Endodermal cell (in vitro differentiated cells): ENCODE measurements at regions not wholly inside any gene's neighbourhood (a gene's known extent, or its start where the extent isn't known, plus 50 kb on each side); places are given as distances from the start of the nearest gene placed in this dataset.
A peak's percentile ranks its signal among the peaks of the same experiment; 100 is the strongest.
"Not testable (repeated sequence)": the region's sequence is repeated elsewhere in the genome, so short reads cannot be mapped to it uniquely, and the experiment has no call there.

Experiments used
- DNase-seq: peaks from one replicate; pipeline ENCODE4 v3.0.0-alpha.2; 2017
- H3K27ac ChIP-seq: 2 replicates; pipeline ENCODE4 v1.5.1; 2013; ENCODE audit warnings: mild to moderate bottlenecking, low read depth, low read length, moderate library complexity
- H3K27me3 ChIP-seq: 2 replicates; pipeline ENCODE4 v1.6.1; 2013; ENCODE audit warnings: mild to moderate bottlenecking, low read length, moderate library complexity; ENCODE audit not compliant: insufficient read depth, control insufficient read depth, poor library complexity, severe bottlenecking
- H3K36me3 ChIP-seq: 2 replicates; pipeline ENCODE4 v1.7.0; 2013; ENCODE audit warnings: mild to moderate bottlenecking, low read length, moderate library complexity; ENCODE audit not compliant: control insufficient read depth, insufficient read depth
- H3K4me1 ChIP-seq: one replicate; pipeline ENCODE4 v1.7.0; 2013; ENCODE audit warnings: low read length; ENCODE audit not compliant: control insufficient read depth, insufficient read depth
- H3K4me3 ChIP-seq: 2 replicates; pipeline ENCODE4 v1.5.1; 2013; ENCODE audit warnings: mild to moderate bottlenecking, low read length, moderate library complexity
- H3K9ac ChIP-seq: 2 replicates; pipeline ENCODE4 v1.6.1; 2013; ENCODE audit warnings: mild to moderate bottlenecking, low read length, moderate library complexity; ENCODE audit not compliant: poor library complexity, severe bottlenecking; ENCODE audit errors: extremely low read depth
- H3K9me3 ChIP-seq: 2 replicates; pipeline ENCODE4 v1.6.1; 2013; ENCODE audit warnings: mild to moderate bottlenecking, low read length, moderate library complexity; ENCODE audit not compliant: control insufficient read depth
- H3K27ac Mint-ChIP-seq: 2 replicates; pipeline ENCODE4 v1.8.0; 2020; ENCODE audit warnings: mixed read lengths
- H3K27me3 Mint-ChIP-seq: 2 replicates; pipeline ENCODE4 v1.8.0; 2021; ENCODE audit warnings: mild to moderate bottlenecking, mixed read lengths; ENCODE audit not compliant: insufficient read depth
- H3K36me3 Mint-ChIP-seq: 2 replicates; pipeline ENCODE4 v1.8.0; 2020; ENCODE audit warnings: low read depth, mixed read lengths
- H3K4me1 Mint-ChIP-seq: 2 replicates; pipeline ENCODE4 v1.8.0; 2020; ENCODE audit warnings: mixed read lengths
- H3K4me3 Mint-ChIP-seq: 2 replicates; pipeline ENCODE4 v1.8.0; 2020; ENCODE audit warnings: mild to moderate bottlenecking, moderate library complexity, mixed read lengths
- H3K9me3 Mint-ChIP-seq: 2 replicates; pipeline ENCODE4 v1.8.0; 2020; ENCODE audit warnings: mild to moderate bottlenecking, mixed read lengths
- WGBS, 2 experiments: methylation state at CpG; one replicate each; pipeline versions ENCODE4 v1.1.5 to v1.1.7; 2013; ENCODE audit warnings: missing lambda C conversion rate in 2 of 2, mixed read lengths in 1 of 2; ENCODE audit not compliant: insufficient coverage in 1 of 2, insufficient read length in 1 of 2; 5-methylcytosine and 5-hydroxymethylcytosine counted together
- TF ChIP-seq, protein P1 (sequence below): fragments of 200-600 bp; sonication (generic); conservative IDR thresholded peaks from 2 replicates; pipeline ENCODE4 v1.5.0; 2021; ENCODE audit warnings: antibody characterized with exemption, mild to moderate bottlenecking

GRCh38 chr17:64747938-64748540 is 85.9 kb upstream of the SMURF2 start:
- Mint-ChIP-seq H3K4me3 (no peak overlapping the region), H3K36me3 (peaks cover 25% of the 10 kb centered on the region), H3K9me3 (no peaks in the 10 kb centered on the region), H3K4me1 (peaks cover 3% of the 10 kb centered on the region), H3K27ac (no peak overlapping the region), H3K27me3 (no peaks in the 10 kb centered on the region)
- H3K27me3 ChIP-seq, result no peaks in the 10 kb centered on the region
- no peak overlapping the region for H3K27ac ChIP-seq
- no peaks in the 10 kb centered on the region for H3K36me3 ChIP-seq
- H3K4me3 ChIP-seq, result no peak overlapping the region
- no peaks in the 10 kb centered on the region for H3K9me3 ChIP-seq
- TF ChIP-seq, protein P1, sequence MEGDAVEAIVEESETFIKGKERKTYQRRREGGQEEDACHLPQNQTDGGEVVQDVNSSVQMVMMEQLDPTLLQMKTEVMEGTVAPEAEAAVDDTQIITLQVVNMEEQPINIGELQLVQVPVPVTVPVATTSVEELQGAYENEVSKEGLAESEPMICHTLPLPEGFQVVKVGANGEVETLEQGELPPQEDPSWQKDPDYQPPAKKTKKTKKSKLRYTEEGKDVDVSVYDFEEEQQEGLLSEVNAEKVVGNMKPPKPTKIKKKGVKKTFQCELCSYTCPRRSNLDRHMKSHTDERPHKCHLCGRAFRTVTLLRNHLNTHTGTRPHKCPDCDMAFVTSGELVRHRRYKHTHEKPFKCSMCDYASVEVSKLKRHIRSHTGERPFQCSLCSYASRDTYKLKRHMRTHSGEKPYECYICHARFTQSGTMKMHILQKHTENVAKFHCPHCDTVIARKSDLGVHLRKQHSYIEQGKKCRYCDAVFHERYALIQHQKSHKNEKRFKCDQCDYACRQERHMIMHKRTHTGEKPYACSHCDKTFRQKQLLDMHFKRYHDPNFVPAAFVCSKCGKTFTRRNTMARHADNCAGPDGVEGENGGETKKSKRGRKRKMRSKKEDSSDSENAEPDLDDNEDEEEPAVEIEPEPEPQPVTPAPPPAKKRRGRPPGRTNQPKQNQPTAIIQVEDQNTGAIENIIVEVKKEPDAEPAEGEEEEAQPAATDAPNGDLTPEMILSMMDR, result no peak
- WGBS, 2 experiments, result 90 to 93% methylated on average over 4 of the region's 7 CpGs
- no peak overlapping the region for H3K9ac ChIP-seq
- no peak for DNase-seq
- no peaks in the 10 kb centered on the region for H3K4me1 ChIP-seq

- H3K9me3 ChIP-seq, result no peaks in the 10 kb centered on the region
- no peak overlapping the region for H3K4me3 Mint-ChIP-seq
- H3K27me3 Mint-ChIP-seq, result no peaks in the 10 kb centered on the region
- H3K4me3 ChIP-seq, result no peak overlapping the region
- no peaks in the 10 kb centered on the region for H3K36me3 ChIP-seq
- H3K4me1 ChIP-seq, result peaks cover 4% of the 10 kb centered on the region
- TF ChIP-seq, protein P1, result no peak
- H3K27ac Mint-ChIP-seq, result peak overlapping the region; percentile 35
- peak; percentile 61 for DNase-seq
- no peaks in the 10 kb centered on the region for H3K27me3 ChIP-seq
- peaks cover 6% of the 10 kb centered on the region for H3K4me1 Mint-ChIP-seq
- H3K27ac ChIP-seq, result no peak overlapping the region
- WGBS, 2 experiments, result 89 to 94% methylated on average over 7 of the region's 7 CpGs
- H3K36me3 Mint-ChIP-seq, result peaks cover 1% of the 10 kb centered on the region
- H3K9me3 Mint-ChIP-seq, result no peaks in the 10 kb centered on the region
- no peak overlapping the region for H3K9ac ChIP-seq
Observed at GRCh38 chr17:64742326-64742725, 80.2 kb upstream of the SMURF2 start.

- not testable (repeated sequence) for H3K27ac Mint-ChIP-seq, H3K4me1 Mint-ChIP-seq, H3K9me3 ChIP-seq, H3K4me3 ChIP-seq, H3K36me3 ChIP-seq, H3K27ac ChIP-seq, H3K9ac ChIP-seq, H3K9me3 Mint-ChIP-seq, H3K4me1 ChIP-seq, H3K27me3 ChIP-seq, H3K36me3 Mint-ChIP-seq, H3K4me3 Mint-ChIP-seq, H3K27me3 Mint-ChIP-seq
- peak; percentile 77 for DNase-seq
- WGBS, 2 experiments, result 82 to 96% methylated on average over 3 of the region's 3 CpGs
Observed at GRCh38 chr17:64741916-64742315, 79.8 kb upstream of the SMURF2 start.
